ENCODE measurements at regions not wholly inside any gene's neighbourhood (a gene's known extent, or its start where the extent isn't known, plus 50 kb on each side); places are given as distances from the start of the nearest gene placed in this dataset.
"Not testable (repeated sequence)": the region's sequence is repeated elsewhere in the genome, so short reads cannot be mapped to it uniquely, and the experiment has no call there.

DNA sequence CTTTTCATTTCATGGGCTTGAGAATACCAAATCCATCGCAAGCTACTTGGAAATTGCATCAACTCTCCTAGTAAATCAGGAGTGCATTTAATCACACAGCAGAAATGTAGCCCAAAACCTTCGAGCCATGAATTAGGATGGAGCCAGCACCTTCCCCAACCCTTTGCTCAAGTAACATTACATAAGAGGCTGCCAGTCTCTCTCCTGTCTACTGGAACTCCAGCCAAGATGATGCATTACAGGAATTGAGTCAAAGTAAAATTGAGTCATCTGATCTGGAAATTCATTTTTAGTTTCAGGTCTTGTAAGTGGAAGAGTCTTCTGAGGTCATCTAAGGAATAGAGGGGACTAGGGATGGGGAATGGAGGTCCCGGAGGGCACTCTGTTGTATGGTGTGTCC, 69.7 kb upstream of the FHIP2A start:
- Histone ChIP-seq H3K27me3 (ENCODE audit: control insufficient read depth in 3 of 3, insufficient read depth in 3 of 3, low read length in 3 of 3) (no peaks in the 10 kb centered on the region), H3K4me1 (ENCODE audit: control insufficient read depth in 3 of 3, insufficient read depth in 3 of 3, low read length in 3 of 3) (peaks cover 0 to 3% (median 2%) of the 10 kb centered on the region in 3 donors), H3K4me3 (ENCODE audit: low read length in 3 of 3) (no peak overlapping the region), H3K27ac (ENCODE audit: low read depth, low read length) (no peak overlapping the region), H3K36me3 (ENCODE audit: control insufficient read depth in 3 of 3, insufficient read depth in 3 of 3, low read length in 3 of 3) (no peaks in the 10 kb centered on the region), H3K9me3 (ENCODE audit: control insufficient read depth in 3 of 3, low read length in 3 of 3) (no peaks in the 10 kb centered on the region), H3K9ac (ENCODE audit: low read depth in 1 of 3, low read length in 3 of 3) (no peak overlapping the region)

- H3K4me1 ChIP-seq (ENCODE audit: control insufficient read depth in 3 of 3, insufficient read depth in 3 of 3, low read length in 3 of 3); H3K9me3 ChIP-seq (ENCODE audit: control insufficient read depth in 3 of 3, low read length in 3 of 3); H3K27me3 ChIP-seq (ENCODE audit: control insufficient read depth in 3 of 3, insufficient read depth in 3 of 3, low read length in 3 of 3); H3K9ac ChIP-seq (ENCODE audit: low read depth in 1 of 3, low read length in 3 of 3); H3K27ac ChIP-seq (ENCODE audit: low read depth, low read length); H3K36me3 ChIP-seq (ENCODE audit: control insufficient read depth in 3 of 3, insufficient read depth in 3 of 3, low read length in 3 of 3); H3K4me3 ChIP-seq (ENCODE audit: low read length in 3 of 3): not testable (repeated sequence)
Observed at GRCh38 chr10:114752570-114752969, 69.0 kb upstream of the FHIP2A start.

DNA sequence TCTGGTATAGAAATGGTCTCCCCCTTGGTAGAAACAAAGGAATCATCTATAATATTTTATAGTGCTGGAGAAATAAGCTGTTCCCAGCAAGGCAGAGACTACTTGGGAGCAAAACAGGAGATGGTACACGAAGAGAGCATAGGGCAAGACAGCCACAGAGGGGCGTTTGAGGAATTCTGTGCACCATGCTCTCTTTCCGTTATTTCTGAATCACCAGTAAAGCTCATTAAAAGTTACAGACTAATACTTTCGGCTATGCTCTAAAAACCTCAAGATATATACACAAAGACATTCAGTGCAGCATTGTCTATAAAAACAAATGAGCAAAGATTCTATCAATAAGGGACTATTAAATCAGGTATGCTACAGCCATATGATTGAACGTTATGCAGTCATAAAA, 68.5 kb upstream of the FHIP2A start:
- Histone ChIP-seq H3K9me3 (ENCODE audit: control insufficient read depth in 3 of 3, low read length in 3 of 3) (no peaks in the 10 kb centered on the region), H3K4me1 (ENCODE audit: control insufficient read depth in 3 of 3, insufficient read depth in 3 of 3, low read length in 3 of 3) (peaks cover 0 to 3% (median 2%) of the 10 kb centered on the region in 3 donors), H3K9ac (ENCODE audit: low read depth in 1 of 3, low read length in 3 of 3) (no peak overlapping the region), H3K36me3 (ENCODE audit: control insufficient read depth in 3 of 3, insufficient read depth in 3 of 3, low read length in 3 of 3) (no peaks in the 10 kb centered on the region), H3K4me3 (ENCODE audit: low read length in 3 of 3) (no peak overlapping the region), H3K27ac (ENCODE audit: low read depth, low read length) (no peak overlapping the region), H3K27me3 (ENCODE audit: control insufficient read depth in 3 of 3, insufficient read depth in 3 of 3, low read length in 3 of 3) (no peaks in the 10 kb centered on the region)

GRCh38 chr10:114754445-114755320, 66.9 kb upstream of the FHIP2A start:
- Histone ChIP-seq H3K27me3 (ENCODE audit: control insufficient read depth in 3 of 3, insufficient read depth in 3 of 3, low read length in 3 of 3) (no peaks in the 10 kb centered on the region), H3K9me3 (ENCODE audit: control insufficient read depth in 3 of 3, low read length in 3 of 3) (no peaks in the 10 kb centered on the region), H3K27ac (ENCODE audit: low read depth, low read length) (no peak overlapping the region), H3K4me1 (ENCODE audit: control insufficient read depth in 3 of 3, insufficient read depth in 3 of 3, low read length in 3 of 3) (peaks cover 0 to 2% (median 0%) of the 10 kb centered on the region in 3 donors), H3K9ac (ENCODE audit: low read depth in 1 of 3, low read length in 3 of 3) (no peak overlapping the region), H3K36me3 (ENCODE audit: control insufficient read depth in 3 of 3, insufficient read depth in 3 of 3, low read length in 3 of 3) (no peaks in the 10 kb centered on the region), H3K4me3 (ENCODE audit: low read length in 3 of 3) (no peak overlapping the region)

DNA sequence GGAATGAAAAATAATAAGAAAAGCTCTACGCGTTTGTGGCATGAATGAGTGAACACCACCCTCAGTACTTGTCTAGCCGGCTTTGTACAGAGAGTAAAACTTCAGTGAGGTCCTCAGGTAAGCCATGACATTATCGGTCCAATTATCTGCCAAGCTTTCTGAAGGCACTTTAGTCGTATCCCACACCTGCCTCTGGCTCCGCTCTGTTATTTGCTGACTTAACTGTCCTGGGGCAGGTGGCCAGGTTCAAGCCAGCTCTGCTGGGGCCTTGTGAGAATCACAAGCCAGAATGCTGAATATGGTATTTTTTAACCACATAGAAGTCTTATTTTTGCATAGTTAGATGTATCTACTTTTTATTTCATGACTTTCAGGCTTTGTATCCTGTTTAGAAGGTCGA, 66.0 kb upstream of the FHIP2A start:
- peaks cover 0 to 2% (median 0%) of the 10 kb centered on the region in 3 donors for H3K4me1 ChIP-seq (ENCODE audit: control insufficient read depth in 3 of 3, insufficient read depth in 3 of 3, low read length in 3 of 3)
- H3K4me3 ChIP-seq (ENCODE audit: low read length in 3 of 3) = no peak overlapping the region
- H3K27ac ChIP-seq (ENCODE audit: low read depth, low read length) = no peak overlapping the region
- H3K9me3 ChIP-seq (ENCODE audit: control insufficient read depth in 3 of 3, low read length in 3 of 3) = no peaks in the 10 kb centered on the region
- H3K27me3 ChIP-seq (ENCODE audit: control insufficient read depth in 3 of 3, insufficient read depth in 3 of 3, low read length in 3 of 3) = no peaks in the 10 kb centered on the region
- H3K36me3 ChIP-seq (ENCODE audit: control insufficient read depth in 3 of 3, insufficient read depth in 3 of 3, low read length in 3 of 3) = no peaks in the 10 kb centered on the region
- H3K9ac ChIP-seq (ENCODE audit: low read depth in 1 of 3, low read length in 3 of 3) = no peak overlapping the region

- H3K4me3 ChIP-seq (ENCODE audit: low read length in 3 of 3) = no peak overlapping the region
- peaks cover 0 to 2% (median 0%) of the 10 kb centered on the region in 3 donors for H3K4me1 ChIP-seq (ENCODE audit: control insufficient read depth in 3 of 3, insufficient read depth in 3 of 3, low read length in 3 of 3)
- no peak overlapping the region for H3K27ac ChIP-seq (ENCODE audit: low read depth, low read length)
Observed at GRCh38 chr10:114758331-114758730, 63.2 kb upstream of the FHIP2A start.

DNA sequence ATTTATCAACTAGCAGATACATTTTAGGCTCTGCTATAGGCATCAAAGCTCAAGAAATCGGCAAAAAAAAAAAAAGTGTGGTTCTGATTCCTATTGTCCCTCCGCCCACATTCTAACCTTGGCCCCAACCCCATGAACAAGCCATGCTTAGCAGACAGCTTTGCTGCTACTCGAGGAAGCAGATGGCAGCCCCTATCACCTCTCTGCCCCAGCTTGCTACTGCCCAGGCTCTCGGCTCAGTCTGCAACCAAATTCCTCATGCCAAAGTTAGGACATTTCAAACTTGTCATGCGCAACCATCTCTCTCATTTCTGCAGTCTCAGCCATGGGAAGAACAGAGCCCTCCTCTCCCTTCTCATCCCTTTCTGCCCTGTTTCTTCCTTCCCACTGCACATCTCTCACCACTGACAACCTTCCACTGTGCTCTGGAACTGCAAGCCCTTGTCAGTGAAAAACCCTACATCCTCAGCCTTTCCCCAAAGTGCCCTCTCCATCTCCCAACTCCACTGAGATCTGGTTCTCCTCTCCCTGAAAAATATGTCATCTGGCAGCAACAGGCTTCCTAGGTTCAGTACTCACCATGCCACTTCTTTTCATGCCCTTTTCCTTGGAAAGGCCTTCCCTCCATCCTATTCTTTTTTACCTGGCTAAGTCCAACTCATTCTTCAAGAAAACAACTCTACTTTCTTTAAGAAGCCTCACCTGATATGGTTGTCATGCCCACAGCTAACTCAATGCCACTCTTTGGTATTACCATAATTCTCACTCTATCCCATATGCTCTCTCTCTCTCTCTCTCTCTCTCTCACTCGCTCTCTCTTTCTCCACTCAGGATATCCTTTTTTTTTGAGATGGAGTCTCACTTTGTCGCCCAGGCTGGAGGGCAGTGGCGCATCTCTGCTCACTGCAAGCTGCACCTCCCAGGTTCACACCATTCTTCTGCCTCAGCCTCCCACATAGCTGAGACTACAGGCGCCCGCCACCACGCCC, 60.1 kb upstream of the FHIP2A start:
- Histone ChIP-seq H3K9me3 (ENCODE audit: control insufficient read depth in 3 of 3, low read length in 3 of 3) (no peaks in the 10 kb centered on the region), H3K36me3 (ENCODE audit: control insufficient read depth in 3 of 3, insufficient read depth in 3 of 3, low read length in 3 of 3) (no peaks in the 10 kb centered on the region), H3K27ac (ENCODE audit: low read depth, low read length) (no peak overlapping the region), H3K4me1 (ENCODE audit: control insufficient read depth in 3 of 3, insufficient read depth in 3 of 3, low read length in 3 of 3) (no peaks in the 10 kb centered on the region), H3K4me3 (ENCODE audit: low read length in 3 of 3) (no peak overlapping the region), H3K9ac (ENCODE audit: low read depth in 1 of 3, low read length in 3 of 3) (no peak overlapping the region), H3K27me3 (ENCODE audit: control insufficient read depth in 3 of 3, insufficient read depth in 3 of 3, low read length in 3 of 3) (peaks cover 2 to 7% (median 2%) of the 10 kb centered on the region in 3 donors)

More at GRCh38 chr10:114758331-114758730, 63.2 kb upstream of the FHIP2A start:
- Histone ChIP-seq H3K27me3 (ENCODE audit: control insufficient read depth in 3 of 3, insufficient read depth in 3 of 3, low read length in 3 of 3) (no peaks in the 10 kb centered on the region), H3K9me3 (ENCODE audit: control insufficient read depth in 3 of 3, low read length in 3 of 3) (no peaks in the 10 kb centered on the region), H3K9ac (ENCODE audit: low read depth in 1 of 3, low read length in 3 of 3) (no peak overlapping the region), H3K36me3 (ENCODE audit: control insufficient read depth in 3 of 3, insufficient read depth in 3 of 3, low read length in 3 of 3) (no peaks in the 10 kb centered on the region)

- Histone ChIP-seq H3K4me3 (ENCODE audit: low read length in 3 of 3) (no peak overlapping the region), H3K27ac (ENCODE audit: low read depth, low read length) (no peak overlapping the region), H3K9ac (ENCODE audit: low read depth in 1 of 3, low read length in 3 of 3) (no peak overlapping the region), H3K9me3 (ENCODE audit: control insufficient read depth in 3 of 3, low read length in 3 of 3) (no peaks in the 10 kb centered on the region), H3K27me3 (ENCODE audit: control insufficient read depth in 3 of 3, insufficient read depth in 3 of 3, low read length in 3 of 3) (peaks cover 2 to 11% (median 9%) of the 10 kb centered on the region in 3 donors), H3K36me3 (ENCODE audit: control insufficient read depth in 3 of 3, insufficient read depth in 3 of 3, low read length in 3 of 3) (no peaks in the 10 kb centered on the region), H3K4me1 (ENCODE audit: control insufficient read depth in 3 of 3, insufficient read depth in 3 of 3, low read length in 3 of 3) (peaks cover 0 to 5% (median 4%) of the 10 kb centered on the region in 3 donors)
Observed at GRCh38 chr10:114762811-114763210, 58.8 kb upstream of the FHIP2A start.

DNA sequence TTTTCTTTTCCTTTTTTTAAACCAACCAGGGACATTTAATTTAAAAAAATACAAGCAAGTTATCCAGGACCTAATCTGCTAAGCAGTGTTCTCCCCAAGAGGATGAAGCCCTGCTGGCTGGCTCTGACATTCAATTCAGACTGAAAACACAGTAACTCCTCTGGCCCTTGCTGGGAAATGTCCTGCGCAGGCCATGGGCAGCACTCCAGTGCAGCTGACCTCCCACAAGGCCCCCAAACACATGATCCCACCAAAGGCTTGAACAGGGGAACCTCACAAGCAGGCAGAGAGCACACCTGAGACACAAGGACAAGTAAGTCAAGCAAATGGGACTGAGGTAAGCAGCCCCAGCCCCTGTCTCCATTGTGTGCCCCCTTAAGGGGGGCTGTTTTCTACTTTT, 56.9 kb upstream of the FHIP2A start:
- Histone ChIP-seq H3K9me3 (ENCODE audit: control insufficient read depth in 3 of 3, low read length in 3 of 3) (no peaks in the 10 kb centered on the region), H3K36me3 (ENCODE audit: control insufficient read depth in 3 of 3, insufficient read depth in 3 of 3, low read length in 3 of 3) (no peaks in the 10 kb centered on the region), H3K27ac (ENCODE audit: low read depth, low read length) (no peak overlapping the region), H3K4me1 (ENCODE audit: control insufficient read depth in 3 of 3, insufficient read depth in 3 of 3, low read length in 3 of 3) (peaks cover 0 to 5% (median 4%) of the 10 kb centered on the region in 3 donors), H3K9ac (ENCODE audit: low read depth in 1 of 3, low read length in 3 of 3) (no peak overlapping the region), H3K27me3 (ENCODE audit: control insufficient read depth in 3 of 3, insufficient read depth in 3 of 3, low read length in 3 of 3) (peaks cover 2 to 11% (median 9%) of the 10 kb centered on the region in 3 donors), H3K4me3 (ENCODE audit: low read length in 3 of 3) (no peak overlapping the region)

Data from skeletal muscle tissue (tissue), 3 donors.